ENCODE measurements at regions not wholly inside any gene's neighbourhood (a gene's known extent, or its start where the extent isn't known, plus 50 kb on each side); places are given as distances from the start of the nearest gene placed in this dataset.

- Histone ChIP-seq H3K79me1 (ENCODE audit: low read depth, low read length) (no peaks in the 10 kb centered on the region), H3K14ac (ENCODE audit: insufficient read length) (no peak overlapping the region), H3K4me1 (replicated peaks in 1 of 4; ENCODE audit: control insufficient read depth in 3 of 4, insufficient read depth in 4 of 4, low read length in 3 of 4) (peaks cover 0 to 5% (median 4%) of the 10 kb centered on the region in 4 experiments; a peak in 4 of 7 replicates), H3K79me2 (ENCODE audit: control insufficient read depth in 1 of 2, insufficient read depth in 2 of 2, low read length in 2 of 2) (no peaks in the 10 kb centered on the region), H3K23ac (ENCODE audit: insufficient read length) (no peak overlapping the region), H2BK120ac (replicated peaks; ENCODE audit: low read depth, low read length) (no peak overlapping the region), H2AK5ac (ENCODE audit: low read depth, low read length) (no peak overlapping the region), H3K23me2 (ENCODE audit: low read depth, low read length) (0 out of 2 replicates have a peak, but pooled peaks cover 2% of the 10 kb centered on the region), H2AFZ (ENCODE audit: low read length) (no peak overlapping the region; the same call in 1 of the 2 replicates), H3K4ac (replicated peaks; ENCODE audit: insufficient read length, low read depth, low read length) (no peak overlapping the region), H3K9ac (replicated peaks in 1 of 4; ENCODE audit: extremely low read depth in 1 of 4, low read depth in 3 of 4, low read length in 3 of 4) (no peak overlapping the region), H2BK12ac (ENCODE audit: low read depth, low read length) (no peak overlapping the region), H3K27me3 (replicated peaks in 1 of 4; ENCODE audit: control insufficient read depth in 3 of 4, extremely low read depth in 1 of 4, insufficient read depth in 3 of 4, low read length in 3 of 4) (peaks cover 0 to 2% (median 0%) of the 10 kb centered on the region in 4 experiments; a peak in 1 of 7 replicates), H3K56ac (replicated peaks; ENCODE audit: insufficient read length, low read depth, low read length) (no peak overlapping the region), H2BK20ac (ENCODE audit: low read length) (no peak overlapping the region), H3K18ac (ENCODE audit: extremely low read depth, low read length) (no peak overlapping the region), H3K4me2 (ENCODE audit: insufficient read depth in 1 of 2, low read depth in 2 of 2, low read length in 2 of 2) (no peak overlapping the region), H2BK15ac (ENCODE audit: low read length) (no peak overlapping the region; the same call in 1 of the 2 replicates), H4K8ac (ENCODE audit: extremely low read depth, insufficient read depth, low read length) (no peak overlapping the region), H3K36me3 (ENCODE audit: control insufficient read depth in 2 of 4, insufficient read depth in 4 of 4, low read length in 3 of 4) (no peaks in the 10 kb centered on the region), H4K20me1 (replicated peaks in 1 of 2; ENCODE audit: control insufficient read depth in 1 of 2, insufficient read depth in 2 of 2, low read length in 2 of 2) (no peaks in the 10 kb centered on the region), H3K27ac (ENCODE audit: low read depth, low read length) (no peak overlapping the region), H4K91ac (replicated peaks; ENCODE audit: insufficient read length, low read length) (no peak overlapping the region), H2BK5ac (ENCODE audit: low read depth, low read length) (no peak overlapping the region), H4K5ac (ENCODE audit: insufficient read length, low read depth, low read length) (no peak overlapping the region), H3K4me3 (ENCODE audit: extremely low read depth in 1 of 4, insufficient read depth in 2 of 4, low read depth in 3 of 4, low read length in 4 of 4) (no peak overlapping the region), H3K9me3 (ENCODE audit: insufficient read depth in 2 of 2, low read depth in 1 of 2, low read length in 1 of 2) (no peaks in the 10 kb centered on the region)
- WGBS, 2 experiments (ENCODE audit: extremely low coverage in 1 of 2, insufficient coverage in 1 of 2, insufficient read length in 1 of 2, insufficient replicate concordance in 2 of 2, low coverage in 1 of 2, low lambda C conversion rate in 2 of 2, missing lambda C conversion rate in 1 of 2) = 88% methylated on average over 7 of the region's 7 CpGs; no CpG with 5 or more reads in 1 of the 2 experiments
- FAIRE-seq (no peak), DNase-seq (ENCODE audit: low read depth in 1 of 2, low spot score in 2 of 2) (no peak)
- no peak for TF ChIP-seq SP2 (IDR thresholded peaks at IDR 0.05; ENCODE audit: low read length)
- no peak for TF ChIP-seq SRF (IDR thresholded peaks at IDR 0.05; ENCODE audit: low read depth, low read length)
- POLR2A ChIA-PET (ENCODE audit: partially characterized antibody) = no interaction called here
- CTCF ChIA-PET (ENCODE audit: partially characterized antibody) = interaction anchor here (0.6 to 2.4 kb wide), 4 partner anchors 13 to 161 kb away, joined by 3 to 13 read pairs (median 5); no protein-coding TSS in a partner anchor
Observed at GRCh38 chr16:66128371-66128770, 238.1 kb upstream of the CDH5 start.

All from H1 (cell line).